OCI-LY1 (cell line): ENCODE measurements at regions not wholly inside any gene's neighbourhood (a gene's known extent, or its start where the extent isn't known, plus 50 kb on each side); places are given as distances from the start of the nearest gene placed in this dataset.
"Not testable (repeated sequence)": the region's sequence is repeated elsewhere in the genome, so short reads cannot be mapped to it uniquely, and the experiment has no call there.

Experiments
- H2AFZ ChIP-seq: fragments of 200-600 bp; sonication (generic), shearing (Covaris generic); 2 replicates; pipeline ENCODE4 v1.6.0; 2014; ENCODE audit warnings: antibody characterized with exemption, mild to moderate bottlenecking, low read length
- H3F3A ChIP-seq: fragments of 200-600 bp; sonication (generic), shearing (Covaris generic); 2 replicates; pipeline ENCODE4 v1.6.0; 2014; ENCODE audit warnings: mild to moderate bottlenecking, antibody characterized with exemption, low read length, moderate library complexity; ENCODE audit not compliant: insufficient read depth
- H3K27ac ChIP-seq: fragments of 200-600 bp; sonication (generic); 2 replicates; pipeline ENCODE4 v1.5.1; 2014; ENCODE audit warnings: low read length, mixed run types, mild to moderate bottlenecking, low read depth; ENCODE audit not compliant: poor library complexity, severe bottlenecking
- H3K27me3 ChIP-seq: fragments of 200-600 bp; sonication (generic); 2 replicates; pipeline ENCODE4 v1.6.0; 2014; ENCODE audit warnings: antibody characterized with exemption, mild to moderate bottlenecking, low read length, moderate library complexity; ENCODE audit not compliant: insufficient read depth
- H3K36me3 ChIP-seq: fragments of 200-600 bp; sonication (generic); 2 replicates; pipeline ENCODE4 v1.6.1; 2014; ENCODE audit warnings: mild to moderate bottlenecking, antibody characterized with exemption, low read length, moderate library complexity, mixed read lengths; ENCODE audit not compliant: insufficient read depth
- H3K4me1 ChIP-seq: fragments of 200-600 bp; sonication (generic); 2 replicates; pipeline ENCODE4 v1.5.1; 2014; ENCODE audit warnings: mild to moderate bottlenecking, low read length, moderate library complexity; ENCODE audit not compliant: insufficient read depth, severe bottlenecking
- H3K4me2 ChIP-seq: fragments of 200-600 bp; sonication (generic), shearing (Covaris generic); 2 replicates; pipeline ENCODE4 v1.6.1; 2014; ENCODE audit warnings: low read length
- H3K4me3 ChIP-seq: fragments of 200-600 bp; sonication (generic); 2 replicates; pipeline ENCODE4 v1.5.1; 2014; ENCODE audit warnings: low read length, low read depth, mild to moderate bottlenecking, mixed read lengths; ENCODE audit not compliant: poor library complexity, severe bottlenecking
- H3K79me2 ChIP-seq: fragments of 200-600 bp; shearing (Covaris generic); 2 replicates; pipeline ENCODE4 v1.6.1; 2016; ENCODE audit warnings: mixed run types, low read length, mixed read lengths; ENCODE audit not compliant: insufficient read depth
- H3K9ac ChIP-seq: fragments of 200-600 bp; sonication (generic), shearing (Covaris generic); 2 replicates; pipeline ENCODE4 v1.6.1; 2014; ENCODE audit warnings: mild to moderate bottlenecking, low read length, mixed read lengths
- H3K9me2 ChIP-seq: fragments of 200-600 bp; sonication (generic), shearing (Covaris generic); 2 replicates; pipeline ENCODE4 v1.6.1; 2014; ENCODE audit warnings: low read depth, mild to moderate bottlenecking, low read length, mixed read lengths
- H3K9me3 ChIP-seq: fragments of 200-600 bp; shearing (Covaris generic); 2 replicates; pipeline ENCODE4 v1.6.1; 2014; ENCODE audit warnings: low read length, mixed read lengths
- H4K20me1 ChIP-seq: fragments of 200-600 bp; sonication (generic), shearing (Covaris generic); 2 replicates; pipeline ENCODE4 v1.6.0; 2016; ENCODE audit warnings: mild to moderate bottlenecking, low read length; ENCODE audit not compliant: insufficient read depth
- EZH2 ChIP-seq: fragments of 200-600 bp; sonication (generic), shearing (Covaris generic); IDR thresholded peaks from 2 replicates; pipeline ENCODE4 v1.8.0; 2017; ENCODE audit warnings: borderline replicate concordance, mixed run types, mild to moderate bottlenecking, antibody characterized with exemption, low read length, moderate library complexity, mixed read lengths
- TF ChIP-seq, protein P1 (sequence below): fragments of 200-600 bp; sonication (generic), shearing (Covaris generic); IDR thresholded peaks from 2 replicates; pipeline ENCODE4 v1.5.1; 2017; ENCODE audit warnings: mild to moderate bottlenecking, antibody characterized with exemption, low read length, moderate library complexity, mixed read lengths

DNA sequence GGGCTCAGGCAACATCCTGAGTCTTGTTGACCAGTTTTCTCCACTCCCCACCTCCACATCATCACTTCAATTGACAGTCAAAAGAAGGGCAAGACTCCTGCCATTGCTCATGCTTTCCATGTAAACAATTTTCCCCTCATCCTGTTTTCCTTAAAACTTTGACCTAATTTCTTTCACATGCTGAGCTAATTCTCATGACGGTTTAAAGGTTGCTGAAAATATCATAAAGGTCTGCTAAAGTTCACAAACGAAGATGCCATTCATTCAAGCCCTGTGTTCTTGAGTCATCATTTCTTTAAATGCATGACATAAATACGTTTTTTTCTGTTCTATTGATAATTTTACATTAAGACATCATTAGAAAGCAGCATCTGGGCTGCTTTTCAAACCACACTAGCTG, 353.9 kb downstream of the NKX6-1 start:
- Histone ChIP-seq H3K4me3 (no peak overlapping the region), H3K27me3 (no peaks in the 10 kb centered on the region), H3K4me1 (no peaks in the 10 kb centered on the region), H2AFZ (no peak overlapping the region), H3F3A (no peaks in the 10 kb centered on the region), H3K36me3 (no peaks in the 10 kb centered on the region), H3K79me2 (no peaks in the 10 kb centered on the region), H3K9ac (no peak overlapping the region), H3K4me2 (no peak overlapping the region), H4K20me1 (no peaks in the 10 kb centered on the region), H3K27ac (no peak overlapping the region), H3K9me3 (no peaks in the 10 kb centered on the region), H3K9me2 (no peaks in the 10 kb centered on the region)
- TF ChIP-seq EZH2 = no peak
- TF ChIP-seq, protein P1, sequence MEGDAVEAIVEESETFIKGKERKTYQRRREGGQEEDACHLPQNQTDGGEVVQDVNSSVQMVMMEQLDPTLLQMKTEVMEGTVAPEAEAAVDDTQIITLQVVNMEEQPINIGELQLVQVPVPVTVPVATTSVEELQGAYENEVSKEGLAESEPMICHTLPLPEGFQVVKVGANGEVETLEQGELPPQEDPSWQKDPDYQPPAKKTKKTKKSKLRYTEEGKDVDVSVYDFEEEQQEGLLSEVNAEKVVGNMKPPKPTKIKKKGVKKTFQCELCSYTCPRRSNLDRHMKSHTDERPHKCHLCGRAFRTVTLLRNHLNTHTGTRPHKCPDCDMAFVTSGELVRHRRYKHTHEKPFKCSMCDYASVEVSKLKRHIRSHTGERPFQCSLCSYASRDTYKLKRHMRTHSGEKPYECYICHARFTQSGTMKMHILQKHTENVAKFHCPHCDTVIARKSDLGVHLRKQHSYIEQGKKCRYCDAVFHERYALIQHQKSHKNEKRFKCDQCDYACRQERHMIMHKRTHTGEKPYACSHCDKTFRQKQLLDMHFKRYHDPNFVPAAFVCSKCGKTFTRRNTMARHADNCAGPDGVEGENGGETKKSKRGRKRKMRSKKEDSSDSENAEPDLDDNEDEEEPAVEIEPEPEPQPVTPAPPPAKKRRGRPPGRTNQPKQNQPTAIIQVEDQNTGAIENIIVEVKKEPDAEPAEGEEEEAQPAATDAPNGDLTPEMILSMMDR = no peak

DNA sequence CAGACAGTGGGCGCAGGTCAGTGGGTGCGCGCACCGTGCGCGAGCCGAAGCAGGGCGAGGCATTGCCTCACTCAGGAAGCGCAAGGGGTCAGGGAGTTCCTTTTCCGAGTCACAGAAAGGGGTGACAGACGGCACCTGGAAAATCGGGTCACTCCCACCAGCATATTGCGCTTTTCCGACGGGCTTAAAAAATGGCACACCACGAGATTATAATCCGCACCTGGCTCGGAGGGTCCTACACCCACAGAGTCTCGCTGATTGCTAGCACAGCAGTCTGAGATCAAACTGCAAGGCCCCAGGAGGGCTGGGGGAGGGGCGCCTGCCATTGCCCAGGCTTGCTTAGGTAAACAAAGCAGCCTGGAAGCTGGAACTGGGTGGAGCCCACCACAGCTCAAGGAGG, 372.2 kb downstream of the NKX6-1 start:
- H3F3A ChIP-seq, H3K36me3 ChIP-seq, H3K9ac ChIP-seq, H3K79me2 ChIP-seq, H2AFZ ChIP-seq, H3K27me3 ChIP-seq, H3K9me3 ChIP-seq, H3K4me3 ChIP-seq, H3K27ac ChIP-seq, H3K4me1 ChIP-seq, H4K20me1 ChIP-seq, H3K9me2 ChIP-seq, H3K4me2 ChIP-seq: not testable (repeated sequence)

DNA sequence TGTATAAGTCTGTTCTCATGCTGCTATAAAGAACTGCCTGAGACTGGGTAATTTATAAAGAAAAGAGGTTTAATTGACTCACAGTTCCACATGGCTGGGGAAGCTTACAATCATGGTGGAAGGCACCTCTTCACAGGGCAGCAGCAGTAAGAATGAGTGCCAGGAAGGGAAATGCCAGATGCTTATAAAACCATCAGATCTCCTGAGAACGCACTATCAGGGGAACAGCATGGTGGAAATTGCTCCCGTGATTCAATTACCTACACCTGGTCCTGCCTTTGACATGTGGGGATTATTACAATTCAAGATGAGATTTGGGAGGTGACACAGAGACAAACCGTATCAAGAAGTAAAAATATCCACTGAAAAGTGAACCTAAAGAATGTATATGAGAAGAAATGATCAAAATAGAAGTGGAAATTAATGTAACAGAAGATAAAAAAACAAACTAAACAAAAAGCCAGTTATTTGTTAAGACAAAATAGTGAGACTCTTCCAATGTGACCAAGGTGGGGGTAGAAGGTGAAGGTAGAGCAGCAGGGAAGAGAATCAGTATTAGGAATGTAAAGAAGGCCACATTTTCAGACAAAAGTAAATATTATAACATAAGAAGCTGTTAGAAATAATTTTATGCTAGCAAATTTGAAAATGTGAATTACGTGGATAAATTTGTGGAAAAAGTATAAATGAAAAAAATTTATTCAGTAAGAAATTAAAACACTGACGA, 372.9 kb downstream of the NKX6-1 start:
- Histone ChIP-seq H3K4me2 (no peak overlapping the region), H3K4me3 (no peak overlapping the region), H3K27ac (no peak overlapping the region)

More for the DNA sequence above, 372.9 kb downstream of the NKX6-1 start:
- Histone ChIP-seq H2AFZ (no peak overlapping the region), H3K4me1 (no peaks in the 10 kb centered on the region), H3F3A (no peaks in the 10 kb centered on the region), H3K36me3 (no peaks in the 10 kb centered on the region), H3K79me2 (no peaks in the 10 kb centered on the region), H4K20me1 (no peaks in the 10 kb centered on the region), H3K9ac (no peak overlapping the region), H3K9me2 (no peaks in the 10 kb centered on the region), H3K9me3 (no peaks in the 10 kb centered on the region), H3K27me3 (no peaks in the 10 kb centered on the region)
- no peak for TF ChIP-seq EZH2
- TF ChIP-seq, protein P1 = no peak
